Naive B cell (primary cell): ENCODE measurements at regions not wholly inside any gene's neighbourhood (a gene's known extent, or its start where the extent isn't known, plus 50 kb on each side); places are given as distances from the start of the nearest gene placed in this dataset.

Source experiments
- ATAC-seq, 2 donors: fragments of 150-1000 bp; cut with Tn5 transposase; 2 replicates each; pipeline ENCODE4 v1.10.0; 2021; ENCODE audit warnings: low read depth in 2 of 2, mild to moderate bottlenecking in 2 of 2, moderate library complexity in 2 of 2
- DNase-seq: peaks from one replicate; pipeline ENCODE4 v3.0.0; 2022
- H3K27ac Mint-ChIP-seq, 6 donors: one replicate each; pipeline ENCODE4 v1.8.0; 2020 to 2022; ENCODE audit warnings: mild to moderate bottlenecking in 6 of 6, mixed read lengths in 6 of 6, moderate library complexity in 5 of 6, inconsistent platforms in 2 of 6
- H3K27me3 Mint-ChIP-seq, 3 donors: one replicate each; pipeline ENCODE4 v1.8.0; 2021 to 2022; ENCODE audit warnings: mixed read lengths in 3 of 3, mild to moderate bottlenecking in 1 of 3
- H3K36me3 Mint-ChIP-seq, 2 donors: one replicate each; pipeline ENCODE4 v1.8.0; 2020 to 2022; ENCODE audit warnings: mixed read lengths in 2 of 2, inconsistent platforms in 1 of 2, mild to moderate bottlenecking in 1 of 2
- H3K4me1 Mint-ChIP-seq, 3 donors: one replicate each; pipeline ENCODE4 v1.8.0; 2020 to 2022; ENCODE audit warnings: mixed read lengths in 3 of 3, inconsistent platforms in 1 of 3, mild to moderate bottlenecking in 1 of 3, moderate library complexity in 1 of 3
- H3K4me3 Mint-ChIP-seq, 8 donors: one replicate each; pipeline ENCODE4 v1.8.0; 2020 to 2022; ENCODE audit warnings: mild to moderate bottlenecking in 8 of 8, mixed read lengths in 8 of 8, moderate library complexity in 8 of 8, inconsistent platforms in 2 of 8
- H3K9me3 Mint-ChIP-seq, 7 donors: one replicate each; pipeline ENCODE4 v1.8.0; 2020 to 2022; ENCODE audit warnings: mixed read lengths in 7 of 7, mild to moderate bottlenecking in 5 of 7, inconsistent platforms in 2 of 7, moderate library complexity in 1 of 7

- peaks cover 0 to 8% (median 2%) of the 10 kb centered on the region in 7 donors for H3K9me3 Mint-ChIP-seq
- no peaks in the 10 kb centered on the region for H3K27me3 Mint-ChIP-seq
- no peak overlapping the region for H3K4me3 Mint-ChIP-seq
- DNase-seq (no peak), ATAC-seq (no peak)
- H3K36me3 Mint-ChIP-seq = no peaks in the 10 kb centered on the region
- no peaks in the 10 kb centered on the region for H3K4me1 Mint-ChIP-seq
- H3K27ac Mint-ChIP-seq = no peak overlapping the region
Measured at GRCh38 chr13:53494406-53494805, 465.8 kb downstream of the OLFM4 start.

GRCh38 chr13:53499576-53500133, 471.0 kb downstream of the OLFM4 start:
- Mint-ChIP-seq H3K4me3 (no peak overlapping the region), H3K9me3 (peaks cover 0 to 13% (median 5%) of the 10 kb centered on the region in 7 donors), H3K36me3 (no peaks in the 10 kb centered on the region), H3K4me1 (no peaks in the 10 kb centered on the region), H3K27ac (no peak overlapping the region), H3K27me3 (no peaks in the 10 kb centered on the region)
- no peak for ATAC-seq
- no peak for DNase-seq

DNA sequence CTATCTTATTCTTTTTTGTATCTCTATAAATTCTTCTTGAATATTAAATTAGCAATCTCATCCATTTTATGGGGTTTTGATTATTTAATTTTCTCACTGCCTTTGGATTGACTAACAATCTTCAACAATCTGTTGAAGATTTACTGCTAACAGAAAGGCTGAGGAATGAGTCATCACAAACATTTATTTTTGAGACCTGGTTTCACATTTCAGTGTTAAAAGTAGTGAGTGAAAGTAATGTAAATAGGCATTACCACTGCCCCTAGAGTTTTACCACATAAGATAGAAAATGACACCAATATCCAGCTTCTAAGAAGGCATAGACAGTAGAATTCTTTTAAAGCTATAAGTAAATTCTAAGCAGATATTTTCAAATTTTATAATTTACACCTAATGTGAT, 472.8 kb downstream of the OLFM4 start:
- H3K27me3 Mint-ChIP-seq = no peaks in the 10 kb centered on the region
- peaks cover 0 to 13% (median 5%) of the 10 kb centered on the region in 7 donors for H3K9me3 Mint-ChIP-seq
- H3K27ac Mint-ChIP-seq = no peak overlapping the region
- H3K4me3 Mint-ChIP-seq = no peak overlapping the region
- no peaks in the 10 kb centered on the region for H3K36me3 Mint-ChIP-seq
- no peak for DNase-seq
- no peak for ATAC-seq
- H3K4me1 Mint-ChIP-seq = no peaks in the 10 kb centered on the region

GRCh38 chr13:53507741-53508140, 479.1 kb downstream of the OLFM4 start:
- no peak for DNase-seq
- Mint-ChIP-seq H3K4me1 (no peaks in the 10 kb centered on the region), H3K36me3 (no peaks in the 10 kb centered on the region), H3K27ac (no peak overlapping the region), H3K27me3 (no peaks in the 10 kb centered on the region), H3K9me3 (peaks cover 0 to 14% (median 5%) of the 10 kb centered on the region in 7 donors), H3K4me3 (no peak overlapping the region)
- ATAC-seq = no peak

DNA sequence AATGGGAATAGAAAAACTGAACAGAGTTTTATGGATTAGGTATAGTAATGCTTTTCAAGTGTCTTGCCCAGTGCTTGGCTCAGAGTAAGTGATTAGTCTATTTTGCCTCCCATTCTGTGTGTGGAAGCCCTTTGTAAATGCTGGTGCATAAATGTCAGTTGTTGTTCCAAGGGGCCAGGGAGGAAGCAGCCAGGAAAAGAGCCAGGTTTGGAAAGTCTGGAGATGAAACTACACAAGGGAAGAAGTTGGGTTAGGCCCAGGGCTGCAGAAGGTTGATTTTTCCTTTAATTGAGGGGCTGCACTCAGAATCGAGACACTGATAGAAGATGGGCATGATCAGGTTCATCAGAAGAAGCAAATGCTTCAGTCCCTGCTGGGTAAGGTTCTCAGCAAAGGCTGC, 484.0 kb downstream of the OLFM4 start:
- Mint-ChIP-seq H3K27me3 (no peaks in the 10 kb centered on the region), H3K9me3 (peaks cover 0 to 15% (median 4%) of the 10 kb centered on the region in 7 donors), H3K4me3 (no peak overlapping the region), H3K27ac (no peak overlapping the region), H3K4me1 (no peaks in the 10 kb centered on the region), H3K36me3 (no peaks in the 10 kb centered on the region)
- DNase-seq (no peak), ATAC-seq (no peak)

DNA sequence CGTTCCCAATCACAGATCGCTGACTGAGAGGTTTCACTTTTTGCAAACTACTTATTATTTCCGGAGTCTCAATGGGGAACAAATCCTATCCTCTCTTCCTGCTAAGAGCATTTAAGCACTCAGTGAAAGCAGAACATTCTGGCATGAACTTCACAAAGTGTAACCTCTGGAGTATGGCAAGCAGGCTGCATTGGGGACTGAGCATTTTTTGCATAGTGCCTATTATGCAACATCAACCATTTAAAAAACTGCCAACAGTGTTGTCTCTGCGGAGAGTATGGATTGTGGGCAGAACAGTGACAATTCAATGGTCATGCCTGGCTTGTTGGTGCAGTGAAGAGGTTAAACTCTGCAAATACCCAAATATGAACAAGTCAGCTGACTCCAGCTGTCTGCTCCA, 484.6 kb downstream of the OLFM4 start:
- no peaks in the 10 kb centered on the region for H3K27me3 Mint-ChIP-seq
- DNase-seq = no peak
- peaks cover 0 to 9% (median 4%) of the 10 kb centered on the region in 7 donors for H3K9me3 Mint-ChIP-seq
- no peak overlapping the region for H3K27ac Mint-ChIP-seq
- no peaks in the 10 kb centered on the region for H3K36me3 Mint-ChIP-seq
- H3K4me3 Mint-ChIP-seq = no peak overlapping the region
- ATAC-seq = no peak
- H3K4me1 Mint-ChIP-seq = no peaks in the 10 kb centered on the region

- ATAC-seq (no peak), DNase-seq (no peak)
- Mint-ChIP-seq H3K4me3 (no peak overlapping the region), H3K27ac (no peak overlapping the region), H3K27me3 (no peaks in the 10 kb centered on the region), H3K36me3 (no peaks in the 10 kb centered on the region), H3K9me3 (peaks cover 1 to 8% (median 3%) of the 10 kb centered on the region in 7 donors), H3K4me1 (no peaks in the 10 kb centered on the region)
Measured at GRCh38 chr13:53520132-53520531, 491.5 kb downstream of the OLFM4 start.

DNA sequence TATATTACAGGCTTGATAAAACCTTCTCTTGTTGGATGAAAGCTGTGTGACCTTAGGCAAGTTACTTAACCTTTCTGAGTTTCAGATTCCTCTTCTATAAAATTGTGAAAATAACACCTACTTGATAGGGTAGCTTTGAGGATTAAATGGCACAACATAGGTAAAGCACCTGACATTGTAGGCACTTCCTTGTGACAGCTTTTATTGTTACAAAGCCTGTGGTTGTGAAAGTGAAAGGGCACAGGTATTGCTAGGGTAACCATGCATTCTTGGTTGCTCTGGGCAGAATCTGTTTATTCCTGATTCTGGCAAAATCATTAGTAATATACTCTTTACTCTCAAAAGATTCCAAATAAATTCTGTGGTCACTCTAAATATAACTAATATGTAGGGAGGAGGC, 493.4 kb downstream of the OLFM4 start:
- H3K4me3 Mint-ChIP-seq = no peak overlapping the region
- no peaks in the 10 kb centered on the region for H3K4me1 Mint-ChIP-seq
- DNase-seq = no peak
- no peak for ATAC-seq
- H3K27me3 Mint-ChIP-seq = no peaks in the 10 kb centered on the region
- no peak overlapping the region for H3K27ac Mint-ChIP-seq
- no peaks in the 10 kb centered on the region for H3K36me3 Mint-ChIP-seq
- H3K9me3 Mint-ChIP-seq = peaks cover 0 to 5% (median 0%) of the 10 kb centered on the region in 7 donors

DNA sequence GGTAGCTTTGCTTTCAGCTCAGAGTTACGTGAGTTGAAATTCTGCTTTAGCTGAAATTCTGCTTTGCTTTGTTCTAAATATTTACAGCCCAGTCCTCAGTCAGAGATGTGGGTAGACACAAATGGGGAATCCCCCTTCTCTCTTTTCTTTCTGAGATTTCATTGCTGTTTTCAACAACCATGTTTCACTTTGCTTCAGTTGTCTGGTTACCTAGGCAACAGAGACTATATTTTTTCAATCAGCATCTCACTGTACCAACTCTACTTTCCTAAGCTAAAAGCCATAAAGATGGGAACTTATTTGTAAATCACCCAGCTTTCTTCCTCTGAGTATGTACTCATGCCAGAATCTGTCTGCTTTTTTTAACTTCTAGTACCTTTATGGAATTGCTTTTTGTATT, 509.0 kb downstream of the OLFM4 start:
- Mint-ChIP-seq H3K9me3 (peaks cover 0 to 9% (median 4%) of the 10 kb centered on the region in 7 donors), H3K4me1 (no peaks in the 10 kb centered on the region), H3K36me3 (no peaks in the 10 kb centered on the region), H3K27ac (no peak overlapping the region), H3K27me3 (no peaks in the 10 kb centered on the region), H3K4me3 (no peak overlapping the region)
- no peak for DNase-seq
- no peak for ATAC-seq

- no peaks in the 10 kb centered on the region for H3K27me3 Mint-ChIP-seq
- ATAC-seq (no peak), DNase-seq (no peak)
- no peak overlapping the region for H3K27ac Mint-ChIP-seq
- no peaks in the 10 kb centered on the region for H3K4me1 Mint-ChIP-seq
- H3K9me3 Mint-ChIP-seq = peaks cover 0 to 18% (median 3%) of the 10 kb centered on the region in 7 donors
- no peak overlapping the region for H3K4me3 Mint-ChIP-seq
- H3K36me3 Mint-ChIP-seq = no peaks in the 10 kb centered on the region
Measured at GRCh38 chr13:53545340-53545941, 516.8 kb downstream of the OLFM4 start.

DNA sequence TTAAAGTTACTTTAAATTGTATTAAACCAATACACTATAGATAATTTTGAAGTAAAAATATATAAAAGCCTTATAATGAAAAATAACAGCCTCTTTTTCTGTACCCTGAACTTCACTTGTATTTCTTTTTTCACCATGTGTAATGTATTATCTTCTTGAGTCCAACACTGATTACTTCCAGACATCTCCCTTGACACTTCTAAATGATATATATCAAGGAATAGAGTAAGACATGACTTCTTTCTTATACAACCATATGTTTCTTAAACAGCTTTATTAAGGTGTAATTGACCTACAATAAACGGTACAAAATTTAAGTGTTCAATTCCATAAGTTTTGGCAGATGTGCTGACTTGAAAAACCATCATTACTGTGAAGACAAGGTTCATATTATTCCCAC, 531.9 kb downstream of the OLFM4 start:
- no peak for DNase-seq
- H3K27ac Mint-ChIP-seq = no peak overlapping the region
- no peaks in the 10 kb centered on the region for H3K4me1 Mint-ChIP-seq
- ATAC-seq = no peak
- H3K4me3 Mint-ChIP-seq = no peak overlapping the region
- no peaks in the 10 kb centered on the region for H3K27me3 Mint-ChIP-seq
- H3K9me3 Mint-ChIP-seq = peaks cover 0 to 10% (median 5%) of the 10 kb centered on the region in 7 donors
- H3K36me3 Mint-ChIP-seq = no peaks in the 10 kb centered on the region

DNA sequence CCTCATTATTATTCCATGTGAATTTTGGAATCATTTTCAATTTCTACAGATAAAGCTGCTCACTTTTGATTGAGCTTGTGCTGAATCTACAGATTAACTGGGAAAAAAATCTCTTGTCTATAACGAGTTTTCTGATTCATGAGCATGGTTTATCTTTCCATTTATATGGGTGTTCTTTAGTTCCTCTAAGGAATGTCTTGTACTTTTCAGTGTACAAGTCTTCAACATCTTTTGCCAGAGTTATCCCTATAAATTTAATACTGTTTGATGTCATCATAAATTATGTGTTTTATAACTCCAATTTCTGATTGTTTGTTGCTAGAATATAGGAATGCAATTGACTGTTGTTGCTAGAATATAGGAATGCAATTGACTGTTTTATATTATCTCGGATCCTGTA, 533.8 kb downstream of the OLFM4 start:
- Mint-ChIP-seq H3K9me3 (peaks cover 0 to 10% (median 5%) of the 10 kb centered on the region in 7 donors), H3K36me3 (no peaks in the 10 kb centered on the region), H3K27ac (no peak overlapping the region), H3K4me3 (no peak overlapping the region), H3K4me1 (no peaks in the 10 kb centered on the region), H3K27me3 (no peaks in the 10 kb centered on the region)
- no peak for ATAC-seq
- DNase-seq = no peak

DNA sequence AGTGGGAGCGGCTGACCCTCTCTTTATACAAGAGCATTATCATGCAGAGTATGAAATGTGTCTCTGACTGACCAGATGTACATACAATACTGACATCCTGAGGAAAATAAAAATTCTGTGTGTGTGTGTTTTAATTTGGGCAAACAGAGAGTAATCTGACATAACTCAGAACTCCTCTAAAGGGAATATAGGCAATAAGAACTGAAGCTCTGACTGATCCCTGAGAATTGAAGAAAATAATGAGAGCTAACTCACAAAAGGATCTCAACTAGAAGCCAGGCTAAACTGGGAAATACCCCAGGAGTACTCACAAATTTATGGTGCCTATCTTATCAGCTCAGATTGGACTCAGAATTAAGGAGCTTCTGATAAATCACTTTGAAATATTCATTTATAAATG, 539.9 kb downstream of the OLFM4 start:
- H3K36me3 Mint-ChIP-seq = no peaks in the 10 kb centered on the region
- H3K27me3 Mint-ChIP-seq = no peaks in the 10 kb centered on the region
- no peak overlapping the region for H3K4me3 Mint-ChIP-seq
- H3K9me3 Mint-ChIP-seq = peaks cover 2 to 9% (median 4%) of the 10 kb centered on the region in 7 donors
- no peaks in the 10 kb centered on the region for H3K4me1 Mint-ChIP-seq
- DNase-seq (no peak), ATAC-seq (no peak)
- H3K27ac Mint-ChIP-seq = no peak overlapping the region

DNA sequence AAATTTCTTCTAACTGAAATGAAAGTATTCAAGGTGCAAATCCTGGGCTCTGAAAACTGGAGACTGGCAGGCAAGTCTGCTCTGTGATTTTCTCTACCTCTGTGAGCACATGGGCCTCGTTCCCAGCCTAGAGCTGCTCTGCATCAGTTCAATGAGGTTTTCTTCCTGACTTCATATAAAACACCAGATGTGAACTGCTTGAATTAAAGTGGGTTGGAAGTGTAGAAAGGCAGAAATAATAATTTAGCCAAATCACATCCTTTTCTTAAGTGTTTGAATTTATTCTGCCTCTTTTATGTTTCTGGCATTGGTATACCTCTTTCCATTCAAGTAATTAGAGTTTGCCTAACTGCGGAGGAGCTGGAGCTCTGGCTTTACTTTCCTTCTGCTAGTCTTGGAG, 540.8 kb downstream of the OLFM4 start:
- no peak overlapping the region for H3K4me3 Mint-ChIP-seq
- DNase-seq (no peak), ATAC-seq (no peak)
- H3K27me3 Mint-ChIP-seq = no peaks in the 10 kb centered on the region
- H3K27ac Mint-ChIP-seq = no peak overlapping the region
- H3K36me3 Mint-ChIP-seq = no peaks in the 10 kb centered on the region
- H3K4me1 Mint-ChIP-seq = no peaks in the 10 kb centered on the region
- H3K9me3 Mint-ChIP-seq = peaks cover 2 to 9% (median 3%) of the 10 kb centered on the region in 7 donors

- Mint-ChIP-seq H3K27ac (peak overlapping the region in 1 of 6 donors; percentile 14), H3K4me1 (no peaks in the 10 kb centered on the region), H3K4me3 (no peak overlapping the region), H3K27me3 (no peaks in the 10 kb centered on the region), H3K36me3 (no peaks in the 10 kb centered on the region), H3K9me3 (peaks cover 3 to 6% (median 5%) of the 10 kb centered on the region in 7 donors)
- ATAC-seq (no peak), DNase-seq (no peak)
Measured at GRCh38 chr13:53601113-53601512, 572.5 kb downstream of the OLFM4 start.
